WTC11 (cell line): ENCODE measurements at regions not wholly inside any gene's neighbourhood (a gene's known extent, or its start where the extent isn't known, plus 50 kb on each side); places are given as distances from the start of the nearest gene placed in this dataset.

Source experiments
- ATAC-seq: fragments of 200-7000 bp; cut with Tn5 transposase; 2 replicates; pipeline ENCODE4 v1.10.0; 2021; ENCODE audit warnings: mild to moderate bottlenecking, moderate library complexity
- CTCF ChIA-PET: fragments of 300-600 bp; sonication (Branson Sonifier 250); formaldehyde crosslinking; loops from one replicate; lab custom pipeline; 2021; ENCODE audit warnings: antibody characterized with exemption; lab: Charles Lee
- POLR2A ChIA-PET: fragments of 350-600 bp; sonication (Branson Sonifier 250); formaldehyde crosslinking; loops from one replicate; lab custom pipeline; 2021; ENCODE audit warnings: antibody characterized with exemption; lab: Charles Lee
- DNase-seq: peaks from one replicate; pipeline ENCODE4 v3.0.0; 2021; ENCODE audit warnings: low spot score
- H3K27ac Mint-ChIP-seq: 2 replicates; pipeline ENCODE4 v1.8.0; 2021; ENCODE audit warnings: mixed read lengths
- H3K27me3 Mint-ChIP-seq: 2 replicates; pipeline ENCODE4 v1.8.0; 2021; ENCODE audit warnings: low read depth, mild to moderate bottlenecking, moderate library complexity, mixed read lengths
- H3K36me3 Mint-ChIP-seq: 2 replicates; pipeline ENCODE4 v1.8.0; 2021; ENCODE audit warnings: mixed read lengths
- H3K4me1 Mint-ChIP-seq: 2 replicates; pipeline ENCODE4 v1.8.0; 2022; ENCODE audit warnings: mixed read lengths
- H3K4me3 Mint-ChIP-seq: 2 replicates; pipeline ENCODE4 v1.8.0; 2021; ENCODE audit warnings: mild to moderate bottlenecking, moderate library complexity, mixed read lengths
- H3K9me3 Mint-ChIP-seq: 2 replicates; pipeline ENCODE4 v1.8.0; 2021; ENCODE audit warnings: mixed read lengths
- AFF4 ChIP-seq: sonication (generic); formaldehyde crosslinking; IDR thresholded peaks from 2 replicates; pipeline ENCODE4 v1.8.1; 2023; ENCODE audit warnings: mild to moderate bottlenecking, missing genetic modification reagents, borderline replicate concordance
- E2F1 ChIP-seq: sonication (generic); formaldehyde crosslinking; IDR thresholded peaks from 2 replicates; pipeline ENCODE4 v1.8.0; 2022; ENCODE audit warnings: mild to moderate bottlenecking, missing genetic modification reagents
- E2F4 ChIP-seq: sonication (generic); formaldehyde crosslinking; IDR thresholded peaks from 2 replicates; pipeline ENCODE4 v1.8.1; 2022; ENCODE audit warnings: low read depth, mild to moderate bottlenecking, moderate library complexity, missing genetic modification reagents, borderline replicate concordance
- GTF2I ChIP-seq: fragments of 250-450 bp; sonication (Bioruptor Pico); conservative IDR thresholded peaks from 2 replicates; pipeline ENCODE4 v1.4.0; 2021; ENCODE audit warnings: mild to moderate bottlenecking
- HMGXB4 ChIP-seq: sonication (generic); formaldehyde crosslinking; IDR thresholded peaks from 2 replicates; pipeline ENCODE4 v1.8.1; 2023; ENCODE audit warnings: mild to moderate bottlenecking, moderate library complexity, missing genetic modification reagents
- KAT7 ChIP-seq: sonication (generic); formaldehyde crosslinking; IDR thresholded peaks from 2 replicates; pipeline ENCODE4 v1.8.1; 2023; ENCODE audit warnings: missing genetic modification reagents, mild to moderate bottlenecking, borderline replicate concordance
- NR3C1 ChIP-seq: sonication (generic); formaldehyde crosslinking; conservative IDR thresholded peaks from 2 replicates; pipeline ENCODE4 v1.8.1; 2023; ENCODE audit warnings: low read depth, mild to moderate bottlenecking, missing genetic modification reagents
- PREB ChIP-seq: sonication (generic); formaldehyde crosslinking; IDR thresholded peaks from 2 replicates; pipeline ENCODE4 v1.8.1; 2022; ENCODE audit warnings: mild to moderate bottlenecking, missing genetic modification reagents, moderate library complexity, borderline replicate concordance
- SMAD4 ChIP-seq: sonication (generic); formaldehyde crosslinking; IDR thresholded peaks from 2 replicates; pipeline ENCODE4 v1.8.0; 2022; ENCODE audit warnings: mild to moderate bottlenecking, missing genetic modification reagents
- ZMAT4 ChIP-seq: fragments of 250-450 bp; sonication (Bioruptor Pico); IDR thresholded peaks from 2 replicates; pipeline ENCODE4 v1.9.0; 2021; ENCODE audit warnings: mild to moderate bottlenecking
- ZNF671 ChIP-seq: fragments of 250-450 bp; sonication (Bioruptor Pico); IDR thresholded peaks from 2 replicates; pipeline ENCODE4 v1.8.0; 2021; ENCODE audit warnings: mild to moderate bottlenecking

- TF ChIP-seq AFF4 (CRISPR knock-in tag), result no peak
- TF ChIP-seq, all 79 proteins: peak for 0
Observed at GRCh38 chr20:56875803-56876202, 246.7 kb downstream of the TFAP2C start (continued).

- Mint-ChIP-seq H3K4me1 (peaks cover 9% of the 10 kb centered on the region), H3K36me3 (no peaks in the 10 kb centered on the region), H3K4me3 (no peak overlapping the region), H3K27ac (no peak overlapping the region), H3K27me3 (no peaks in the 10 kb centered on the region; the same call in 1 of the 2 replicates), H3K9me3 (no peaks in the 10 kb centered on the region)
- POLR2A ChIA-PET, result interaction anchor here (0.6 kb wide), 1 partner anchor 172 kb away, joined by 4 read pairs; no protein-coding TSS in a partner anchor
- TF ChIP-seq SMAD4 (CRISPR knock-in tag) (no peak), NR3C1 (CRISPR knock-in tag) (no peak)
- CTCF ChIA-PET, result interaction anchor here (1.0 to 1.1 kb wide), 2 partner anchors 11 to 89 kb away, joined by 3 read pairs; no protein-coding TSS in a partner anchor
- ATAC-seq (no peak), DNase-seq (no peak)
Observed at GRCh38 chr20:56885521-56885920, 256.4 kb downstream of the TFAP2C start.

- Mint-ChIP-seq H3K4me3 (no peak overlapping the region), H3K4me1 (peaks cover 26% of the 10 kb centered on the region), H3K9me3 (no peaks in the 10 kb centered on the region), H3K27me3 (no peaks in the 10 kb centered on the region), H3K27ac (peak overlapping the region; percentile 71), H3K36me3 (no peaks in the 10 kb centered on the region)
- TF ChIP-seq GTF2I (CRISPR knock-in tag), result no peak
- TF ChIP-seq E2F1 (CRISPR knock-in tag), result no peak
- TF ChIP-seq PREB (CRISPR knock-in tag), result no peak
- TF ChIP-seq HMGXB4 (CRISPR knock-in tag), result no peak
- ChIA-PET POLR2A (no interaction called here), CTCF (no interaction called here)
- DNase-seq (no peak), ATAC-seq (no peak)
Observed at GRCh38 chr20:56890011-56890410, 260.9 kb downstream of the TFAP2C start.

- Mint-ChIP-seq H3K27ac (peak overlapping the region; percentile 21; the same call in 1 of the 2 replicates), H3K27me3 (no peaks in the 10 kb centered on the region), H3K9me3 (no peaks in the 10 kb centered on the region), H3K4me1 (peaks cover 48% of the 10 kb centered on the region), H3K36me3 (no peaks in the 10 kb centered on the region), H3K4me3 (no peak overlapping the region)
- CTCF ChIA-PET, result interaction anchor here (0.6 to 1.3 kb wide), 4 partner anchors 49 to 208 kb away, joined by 3 to 6 read pairs (median 5); no protein-coding TSS in a partner anchor
- POLR2A ChIA-PET, result no interaction called here
- TF ChIP-seq ZMAT4 (CRISPR knock-in tag), result no peak
- TF ChIP-seq KAT7, result no peak
- no peak for TF ChIP-seq E2F4 (CRISPR knock-in tag)
- no peak for TF ChIP-seq ZNF671 (CRISPR knock-in tag)
- ATAC-seq (peak; percentile 91), DNase-seq (peak; percentile 54)
Observed at GRCh38 chr20:56893226-56893917, 264.3 kb downstream of the TFAP2C start.
